GM19240 (cell line): ENCODE measurements at regions not wholly inside any gene's neighbourhood (a gene's known extent, or its start where the extent isn't known, plus 50 kb on each side); places are given as distances from the start of the nearest gene placed in this dataset.

Experiments
- DNase-seq: peaks from one replicate; pipeline ENCODE4 v3.0.0; 2011; ENCODE audit warnings: low spot score; ENCODE audit not compliant: insufficient read length

- no peak for DNase-seq
Observed at GRCh38 chr1:17930635-17931034, 175.5 kb downstream of the ACTL8 start.

GRCh38 chr1:17932164-17932563, 175.4 kb upstream of the IGSF21 start:
- no peak for DNase-seq

GRCh38 chr1:17933501-17933900, 174.1 kb upstream of the IGSF21 start:
- no peak for DNase-seq

GRCh38 chr1:17933971-17934370, 173.6 kb upstream of the IGSF21 start:
- no peak for DNase-seq

- no peak for DNase-seq
Observed at GRCh38 chr1:17935230-17935629, 172.4 kb upstream of the IGSF21 start.

- DNase-seq, result no peak
Observed at GRCh38 chr1:17941431-17942189, 166.0 kb upstream of the IGSF21 start.

GRCh38 chr1:17943506-17943905, 164.1 kb upstream of the IGSF21 start:
- DNase-seq, result no peak

- no peak for DNase-seq
Observed at GRCh38 chr1:17944646-17945045, 163.0 kb upstream of the IGSF21 start.

- DNase-seq, result no peak
Observed at GRCh38 chr1:17946434-17946833, 161.2 kb upstream of the IGSF21 start.

- no peak for DNase-seq
Observed at GRCh38 chr1:17948594-17948993, 159.0 kb upstream of the IGSF21 start.

GRCh38 chr1:17949511-17949910, 158.1 kb upstream of the IGSF21 start:
- no peak for DNase-seq

GRCh38 chr1:17950728-17951127, 156.9 kb upstream of the IGSF21 start:
- DNase-seq, result no peak

- no peak for DNase-seq
Observed at GRCh38 chr1:17952506-17952905, 155.1 kb upstream of the IGSF21 start.

- DNase-seq, result no peak
Observed at GRCh38 chr1:17953921-17954320, 153.7 kb upstream of the IGSF21 start.

- no peak for DNase-seq
Observed at GRCh38 chr1:17955302-17956285, 152.0 kb upstream of the IGSF21 start.

- DNase-seq, result no peak
Observed at GRCh38 chr1:17957588-17958267, 149.9 kb upstream of the IGSF21 start.

- no peak for DNase-seq
Observed at GRCh38 chr1:17958704-17959103, 148.9 kb upstream of the IGSF21 start.

- no peak for DNase-seq
Observed at GRCh38 chr1:17963513-17963912, 144.1 kb upstream of the IGSF21 start.

- DNase-seq, result no peak
Observed at GRCh38 chr1:17965515-17966100, 142.0 kb upstream of the IGSF21 start.

GRCh38 chr1:17966341-17966740, 141.3 kb upstream of the IGSF21 start:
- DNase-seq, result no peak

GRCh38 chr1:17967623-17968255, 139.9 kb upstream of the IGSF21 start:
- no peak for DNase-seq
